ENCODE measurements at regions not wholly inside any gene's neighbourhood (a gene's known extent, or its start where the extent isn't known, plus 50 kb on each side); places are given as distances from the start of the nearest gene placed in this dataset.
"Not testable (repeated sequence)": the region's sequence is repeated elsewhere in the genome, so short reads cannot be mapped to it uniquely, and the experiment has no call there.

- POLR2A ChIA-PET, result no interaction called here
- no peak overlapping the region for H3K4me3 Mint-ChIP-seq
- no peaks in the 10 kb centered on the region for H3K36me3 Mint-ChIP-seq (ENCODE audit: low read depth)
- no peaks in the 10 kb centered on the region for H3K9me3 Mint-ChIP-seq (ENCODE audit: low read depth)
- H3K27ac Mint-ChIP-seq, result no peak overlapping the region
- intact Hi-C loops (cut with DNase I, micrococcal nuclease), result no loop called here
- no peak for DNase-seq
- no peaks in the 10 kb centered on the region for H3K4me1 Mint-ChIP-seq
- ATAC-seq, result no peak
- H3K27me3 Mint-ChIP-seq, result no peaks in the 10 kb centered on the region
- CTCF ChIA-PET, result interaction anchor here (0.8 kb wide), 1 partner anchor 201 kb away, joined by 3 read pairs; no protein-coding TSS in a partner anchor
These were observed 480.7 kb downstream of the RPS29 start for GRCh38 chr14:49105512-49105911.

- Mint-ChIP-seq H3K36me3 (ENCODE audit: low read depth) (no peaks in the 10 kb centered on the region), H3K4me3 (no peak overlapping the region), H3K9me3 (ENCODE audit: low read depth) (no peaks in the 10 kb centered on the region), H3K27ac (no peak overlapping the region), H3K4me1 (no peaks in the 10 kb centered on the region), H3K27me3 (no peaks in the 10 kb centered on the region)
- DNase-seq, result no peak
- ChIA-PET POLR2A (no interaction called here), CTCF (interaction anchor here (0.6 kb wide), 1 partner anchor 1175 kb away, joined by 3 read pairs; no protein-coding TSS in a partner anchor)
- no peak for ATAC-seq
- intact Hi-C loops (cut with DNase I, micrococcal nuclease), result no loop called here
These were observed 493.8 kb downstream of the RPS29 start for GRCh38 chr14:49092345-49092744.

- ChIA-PET POLR2A (no interaction called here), CTCF (interaction anchor here (0.7 kb wide), 1 partner anchor 440 kb away, joined by 3 read pairs; no protein-coding TSS in a partner anchor)
- Mint-ChIP-seq H3K27ac (no peak overlapping the region), H3K36me3 (ENCODE audit: low read depth) (no peaks in the 10 kb centered on the region), H3K4me1 (no peaks in the 10 kb centered on the region), H3K4me3 (no peak overlapping the region), H3K27me3 (no peaks in the 10 kb centered on the region), H3K9me3 (ENCODE audit: low read depth) (no peaks in the 10 kb centered on the region)
- intact Hi-C loops (cut with DNase I, micrococcal nuclease), result no loop called here
- ATAC-seq (no peak), DNase-seq (no peak)
These were observed 497.1 kb downstream of the RPS29 start for GRCh38 chr14:49089107-49089506.

GRCh38 chr14:49073292-49073691, 512.9 kb downstream of the RPS29 start:
- POLR2A ChIA-PET; H3K4me1 Mint-ChIP-seq; CTCF ChIA-PET; H3K27ac Mint-ChIP-seq; intact Hi-C loops (cut with DNase I, micrococcal nuclease); H3K36me3 Mint-ChIP-seq (ENCODE audit: low read depth); H3K4me3 Mint-ChIP-seq; H3K9me3 Mint-ChIP-seq (ENCODE audit: low read depth); DNase-seq; ATAC-seq; H3K27me3 Mint-ChIP-seq: not testable (repeated sequence)

- intact Hi-C loops (cut with DNase I, micrococcal nuclease), result no loop called here
These were observed 527.7 kb downstream of the RPS29 start for GRCh38 chr14:49058511-49058910.

GRCh38 chr14:49057838-49058510, 528.2 kb downstream of the RPS29 start:
- H3K36me3 Mint-ChIP-seq (ENCODE audit: low read depth), result no peaks in the 10 kb centered on the region
- ChIA-PET CTCF (interaction anchor here (0.6 kb wide), 1 partner anchor 1641 kb away, joined by 3 read pairs; no protein-coding TSS in a partner anchor), POLR2A (no interaction called here)
- no peak overlapping the region for H3K4me3 Mint-ChIP-seq
- H3K4me1 Mint-ChIP-seq, result no peaks in the 10 kb centered on the region
- intact Hi-C loops (cut with DNase I, micrococcal nuclease), result no loop called here
- H3K27ac Mint-ChIP-seq, result no peak overlapping the region
- ATAC-seq (no peak), DNase-seq (no peak)
- peaks cover 2% of the 10 kb centered on the region for H3K27me3 Mint-ChIP-seq
- no peaks in the 10 kb centered on the region for H3K9me3 Mint-ChIP-seq (ENCODE audit: low read depth)

More at GRCh38 chr14:49058511-49058910, 527.7 kb downstream of the RPS29 start:
- H3K27me3 Mint-ChIP-seq, result peaks cover 2% of the 10 kb centered on the region
- POLR2A ChIA-PET, result no interaction called here
- no peaks in the 10 kb centered on the region for H3K9me3 Mint-ChIP-seq (ENCODE audit: low read depth)
- no peaks in the 10 kb centered on the region for H3K4me1 Mint-ChIP-seq
- ATAC-seq (no peak), DNase-seq (no peak)
- no peak overlapping the region for H3K4me3 Mint-ChIP-seq
- H3K36me3 Mint-ChIP-seq (ENCODE audit: low read depth), result no peaks in the 10 kb centered on the region
- no peak overlapping the region for H3K27ac Mint-ChIP-seq
- CTCF ChIA-PET, result interaction anchor here (0.6 kb wide), 1 partner anchor 1641 kb away, joined by 3 read pairs; no protein-coding TSS in a partner anchor

- no peaks in the 10 kb centered on the region for H3K4me1 Mint-ChIP-seq
- H3K4me3 Mint-ChIP-seq, result no peak overlapping the region
- no peaks in the 10 kb centered on the region for H3K36me3 Mint-ChIP-seq (ENCODE audit: low read depth)
- CTCF ChIA-PET, result no interaction called here
- no peak overlapping the region for H3K27ac Mint-ChIP-seq
- intact Hi-C loops (cut with DNase I, micrococcal nuclease), result no loop called here
- ATAC-seq (no peak), DNase-seq (no peak)
- H3K27me3 Mint-ChIP-seq, result peaks cover 2% of the 10 kb centered on the region
- POLR2A ChIA-PET, result no interaction called here
- no peaks in the 10 kb centered on the region for H3K9me3 Mint-ChIP-seq (ENCODE audit: low read depth)
These were observed 530.2 kb downstream of the RPS29 start for GRCh38 chr14:49056021-49056420.

GRCh38 chr14:49052521-49052920, 533.7 kb downstream of the RPS29 start:
- no peak overlapping the region for H3K27ac Mint-ChIP-seq
- H3K4me3 Mint-ChIP-seq, result no peak overlapping the region
- ATAC-seq, result no peak
- H3K27me3 Mint-ChIP-seq, result no peaks in the 10 kb centered on the region
- no peaks in the 10 kb centered on the region for H3K9me3 Mint-ChIP-seq (ENCODE audit: low read depth)
- POLR2A ChIA-PET, result no interaction called here
- DNase-seq, result no peak
- intact Hi-C loops (cut with DNase I, micrococcal nuclease), result no loop called here
- no peaks in the 10 kb centered on the region for H3K4me1 Mint-ChIP-seq
- no peaks in the 10 kb centered on the region for H3K36me3 Mint-ChIP-seq (ENCODE audit: low read depth)
- CTCF ChIA-PET, result no interaction called here

- POLR2A ChIA-PET, result no interaction called here
- intact Hi-C loops (cut with DNase I, micrococcal nuclease), result no loop called here
- Mint-ChIP-seq H3K4me1 (no peaks in the 10 kb centered on the region), H3K27ac (no peak overlapping the region), H3K4me3 (no peak overlapping the region), H3K27me3 (no peaks in the 10 kb centered on the region), H3K36me3 (ENCODE audit: low read depth) (no peaks in the 10 kb centered on the region), H3K9me3 (ENCODE audit: low read depth) (no peaks in the 10 kb centered on the region)
- DNase-seq, result no peak
- CTCF ChIA-PET, result interaction anchor here (0.6 kb wide), 1 partner anchor 86 kb away, joined by 5 read pairs; no protein-coding TSS in a partner anchor
- ATAC-seq, result no peak
These were observed 534.7 kb downstream of the RPS29 start for GRCh38 chr14:49051328-49052060.

GRCh38 chr14:49050822-49051221, 535.4 kb downstream of the RPS29 start:
- no peaks in the 10 kb centered on the region for H3K9me3 Mint-ChIP-seq (ENCODE audit: low read depth)
- H3K27me3 Mint-ChIP-seq, result no peaks in the 10 kb centered on the region
- H3K27ac Mint-ChIP-seq, result no peak overlapping the region
- intact Hi-C loops (cut with DNase I, micrococcal nuclease), result no loop called here
- no peak for ATAC-seq
- ChIA-PET POLR2A (no interaction called here), CTCF (interaction anchor here (0.9 kb wide), 1 partner anchor 21 kb away, joined by 3 read pairs; no protein-coding TSS in a partner anchor)
- no peak for DNase-seq
- no peaks in the 10 kb centered on the region for H3K36me3 Mint-ChIP-seq (ENCODE audit: low read depth)
- H3K4me3 Mint-ChIP-seq, result no peak overlapping the region
- H3K4me1 Mint-ChIP-seq, result no peaks in the 10 kb centered on the region

GRCh38 chr14:49049711-49050110, 536.5 kb downstream of the RPS29 start:
- intact Hi-C loops (cut with DNase I, micrococcal nuclease), result no loop called here
- Mint-ChIP-seq H3K27ac (no peak overlapping the region), H3K9me3 (ENCODE audit: low read depth) (no peaks in the 10 kb centered on the region), H3K4me3 (no peak overlapping the region), H3K36me3 (ENCODE audit: low read depth) (no peaks in the 10 kb centered on the region), H3K4me1 (no peaks in the 10 kb centered on the region), H3K27me3 (no peaks in the 10 kb centered on the region)
- DNase-seq (no peak), ATAC-seq (no peak)
- POLR2A ChIA-PET, result no interaction called here
- CTCF ChIA-PET, result no interaction called here

GRCh38 chr14:49044981-49045380, 541.2 kb downstream of the RPS29 start:
- DNase-seq, result no peak

More at GRCh38 chr14:49044981-49045380, 541.2 kb downstream of the RPS29 start:
- H3K27ac Mint-ChIP-seq, result no peak overlapping the region
- no peaks in the 10 kb centered on the region for H3K27me3 Mint-ChIP-seq
- POLR2A ChIA-PET, result no interaction called here
- ATAC-seq, result no peak
- H3K36me3 Mint-ChIP-seq (ENCODE audit: low read depth), result no peaks in the 10 kb centered on the region
- CTCF ChIA-PET, result no interaction called here
- H3K4me1 Mint-ChIP-seq, result no peaks in the 10 kb centered on the region
- no peaks in the 10 kb centered on the region for H3K9me3 Mint-ChIP-seq (ENCODE audit: low read depth)
- H3K4me3 Mint-ChIP-seq, result no peak overlapping the region
- intact Hi-C loops (cut with DNase I, micrococcal nuclease), result no loop called here
